Activated T-helper 2 cell treated with anti-CD3 and anti-CD28 coated beads, Interferon-gamma antibody, Interleukin-2, Interleukin-4, amounts not matched to agents 10 μg/mL and 5 μg/mL and 100 μg/mL, durations not matched to agents 14 hours and 24 hours and 36 hours (primary cell): ENCODE measurements at regions not wholly inside any gene's neighbourhood (a gene's known extent, or its start where the extent isn't known, plus 50 kb on each side); places are given as distances from the start of the nearest gene placed in this dataset.

Source experiments
- DNase-seq: peaks from one replicate; pipeline ENCODE4 v3.0.0; 2021; ENCODE audit warnings: low spot score
- H3K27ac Mint-ChIP-seq: one replicate; pipeline ENCODE4 v1.8.0; 2021; ENCODE audit warnings: mixed read lengths
- H3K27me3 Mint-ChIP-seq: one replicate; pipeline ENCODE4 v1.8.0; 2021; ENCODE audit warnings: low read depth, mixed read lengths
- H3K36me3 Mint-ChIP-seq: one replicate; pipeline ENCODE4 v1.8.0; 2021; ENCODE audit warnings: low read depth, mixed read lengths
- H3K4me1 Mint-ChIP-seq: one replicate; pipeline ENCODE4 v1.8.0; 2021; ENCODE audit warnings: low read depth, mixed read lengths
- H3K4me3 Mint-ChIP-seq: one replicate; pipeline ENCODE4 v1.8.0; 2021; ENCODE audit warnings: low read depth, mild to moderate bottlenecking, moderate library complexity, mixed read lengths
- H3K9me3 Mint-ChIP-seq: one replicate; pipeline ENCODE4 v1.8.0; 2021; ENCODE audit warnings: mixed read lengths
- intact Hi-C: fragments of 100-400 bp; cut with micrococcal nuclease; formaldehyde crosslinking; loops from one replicate; pipeline ENCODE4 v1.15.1; 2023

- H3K9me3 Mint-ChIP-seq, result no peaks in the 10 kb centered on the region
- no peak overlapping the region for H3K4me3 Mint-ChIP-seq
- peaks cover 69% of the 10 kb centered on the region for H3K27me3 Mint-ChIP-seq
- no peak for DNase-seq
- no peaks in the 10 kb centered on the region for H3K4me1 Mint-ChIP-seq
- intact Hi-C loops, result no loop called here
- H3K27ac Mint-ChIP-seq, result no peak overlapping the region
- H3K36me3 Mint-ChIP-seq, result no peaks in the 10 kb centered on the region
Observed at GRCh38 chr7:128162666-128163065, 78.4 kb upstream of the LEP start.

GRCh38 chr7:128163473-128163872, 77.6 kb upstream of the LEP start:
- H3K4me3 Mint-ChIP-seq, result no peak overlapping the region
- DNase-seq, result no peak
- no peak overlapping the region for H3K27ac Mint-ChIP-seq
- H3K4me1 Mint-ChIP-seq, result peaks cover under 1% of the 10 kb centered on the region
- intact Hi-C loops, result no loop called here
- H3K27me3 Mint-ChIP-seq, result peaks cover 64% of the 10 kb centered on the region
- H3K36me3 Mint-ChIP-seq, result no peaks in the 10 kb centered on the region
- H3K9me3 Mint-ChIP-seq, result no peaks in the 10 kb centered on the region

- DNase-seq, result no peak
- intact Hi-C loops, result no loop called here
- Mint-ChIP-seq H3K4me3 (no peak overlapping the region), H3K27me3 (peaks cover 69% of the 10 kb centered on the region), H3K36me3 (no peaks in the 10 kb centered on the region), H3K9me3 (no peaks in the 10 kb centered on the region), H3K27ac (no peak overlapping the region), H3K4me1 (peaks cover 2% of the 10 kb centered on the region)
Observed at GRCh38 chr7:128164061-128164954, 76.8 kb upstream of the LEP start.

GRCh38 chr7:128164955-128165670, 76.0 kb upstream of the LEP start:
- peaks cover 70% of the 10 kb centered on the region for H3K27me3 Mint-ChIP-seq
- intact Hi-C loops, result no loop called here
- H3K27ac Mint-ChIP-seq, result no peak overlapping the region
- H3K9me3 Mint-ChIP-seq, result no peaks in the 10 kb centered on the region
- peaks cover 2% of the 10 kb centered on the region for H3K4me1 Mint-ChIP-seq
- no peaks in the 10 kb centered on the region for H3K36me3 Mint-ChIP-seq
- H3K4me3 Mint-ChIP-seq, result no peak overlapping the region
- DNase-seq, result no peak

- no peak for DNase-seq
- Mint-ChIP-seq H3K4me1 (peaks cover 2% of the 10 kb centered on the region), H3K9me3 (no peaks in the 10 kb centered on the region), H3K27me3 (peaks cover 66% of the 10 kb centered on the region), H3K4me3 (no peak overlapping the region), H3K27ac (no peak overlapping the region), H3K36me3 (no peaks in the 10 kb centered on the region)
- intact Hi-C loops, result no loop called here
Observed at GRCh38 chr7:128165927-128166420, 75.1 kb upstream of the LEP start.

GRCh38 chr7:128166603-128167041, 74.5 kb upstream of the LEP start:
- peak overlapping the region; percentile 35 for H3K4me3 Mint-ChIP-seq
- no peaks in the 10 kb centered on the region for H3K9me3 Mint-ChIP-seq
- H3K27me3 Mint-ChIP-seq, result peaks cover 61% of the 10 kb centered on the region
- no peaks in the 10 kb centered on the region for H3K36me3 Mint-ChIP-seq
- H3K4me1 Mint-ChIP-seq, result peaks cover 2% of the 10 kb centered on the region
- no peak overlapping the region for H3K27ac Mint-ChIP-seq
- intact Hi-C loops, result no loop called here
- no peak for DNase-seq

- no peak for DNase-seq
- H3K4me1 Mint-ChIP-seq, result peaks cover 2% of the 10 kb centered on the region
- H3K27ac Mint-ChIP-seq, result no peak overlapping the region
- intact Hi-C loops, result no loop called here
- H3K4me3 Mint-ChIP-seq, result peak overlapping the region; percentile 57
- no peaks in the 10 kb centered on the region for H3K36me3 Mint-ChIP-seq
- H3K9me3 Mint-ChIP-seq, result no peaks in the 10 kb centered on the region
- peaks cover 59% of the 10 kb centered on the region for H3K27me3 Mint-ChIP-seq
Observed at GRCh38 chr7:128167042-128167701, 73.9 kb upstream of the LEP start.

GRCh38 chr7:128167791-128168666, 73.0 kb upstream of the LEP start:
- peaks cover 2% of the 10 kb centered on the region for H3K4me1 Mint-ChIP-seq
- intact Hi-C loops, result no loop called here
- H3K4me3 Mint-ChIP-seq, result peak overlapping the region; percentile 42
- H3K27ac Mint-ChIP-seq, result no peak overlapping the region
- H3K36me3 Mint-ChIP-seq, result no peaks in the 10 kb centered on the region
- peaks cover 51% of the 10 kb centered on the region for H3K27me3 Mint-ChIP-seq
- H3K9me3 Mint-ChIP-seq, result no peaks in the 10 kb centered on the region
- DNase-seq, result no peak

- DNase-seq, result no peak
- intact Hi-C loops, result no loop called here
- Mint-ChIP-seq H3K4me3 (peak overlapping the region; percentile 42), H3K9me3 (no peaks in the 10 kb centered on the region), H3K36me3 (no peaks in the 10 kb centered on the region), H3K27ac (no peak overlapping the region), H3K27me3 (peaks cover 44% of the 10 kb centered on the region), H3K4me1 (peaks cover 2% of the 10 kb centered on the region)
Observed at GRCh38 chr7:128168667-128169210, 72.3 kb upstream of the LEP start.

- no peak overlapping the region for H3K27ac Mint-ChIP-seq
- H3K9me3 Mint-ChIP-seq, result no peaks in the 10 kb centered on the region
- DNase-seq, result no peak
- no peak overlapping the region for H3K4me3 Mint-ChIP-seq
- H3K4me1 Mint-ChIP-seq, result peaks cover 2% of the 10 kb centered on the region
- H3K27me3 Mint-ChIP-seq, result peaks cover 46% of the 10 kb centered on the region
- intact Hi-C loops, result no loop called here
- no peaks in the 10 kb centered on the region for H3K36me3 Mint-ChIP-seq
Observed at GRCh38 chr7:128170461-128170860, 70.6 kb upstream of the LEP start.

- H3K9me3 Mint-ChIP-seq, result no peaks in the 10 kb centered on the region
- no peak for DNase-seq
- peaks cover 39% of the 10 kb centered on the region for H3K27me3 Mint-ChIP-seq
- peaks cover 2% of the 10 kb centered on the region for H3K4me1 Mint-ChIP-seq
- no peaks in the 10 kb centered on the region for H3K36me3 Mint-ChIP-seq
- intact Hi-C loops, result no loop called here
- no peak overlapping the region for H3K4me3 Mint-ChIP-seq
- H3K27ac Mint-ChIP-seq, result no peak overlapping the region
Observed at GRCh38 chr7:128171342-128171918, 69.6 kb upstream of the LEP start.
